B cell (primary cell): ENCODE measurements at regions not wholly inside any gene's neighbourhood (a gene's known extent, or its start where the extent isn't known, plus 50 kb on each side); places are given as distances from the start of the nearest gene placed in this dataset.

ENCODE experiments used
- ATAC-seq: fragments of 200-7000 bp; cut with Tn5 transposase; one replicate; pipeline ENCODE4 v1.10.0; 2021; ENCODE audit warnings: low read depth, mild to moderate bottlenecking, moderate number of reproducible peaks, moderate library complexity
- CTCF ChIA-PET: fragments of 350-600 bp; sonication (Branson Sonifier 250); formaldehyde crosslinking; loops from one replicate; lab custom pipeline; 2021; ENCODE audit warnings: antibody characterized with exemption, inconsistent platforms; lab: Charles Lee
- POLR2A ChIA-PET: fragments of 350-600 bp; sonication (Branson Sonifier 250); formaldehyde crosslinking; loops from one replicate; lab custom pipeline; 2021; ENCODE audit warnings: antibody characterized with exemption; lab: Charles Lee
- DNase-seq: peaks from one replicate; pipeline ENCODE4 v3.0.0; 2013
- H2AFZ ChIP-seq: 2 replicates; pipeline ENCODE4 v1.6.1; 2012; ENCODE audit warnings: mild to moderate bottlenecking, low read depth, low read length; ENCODE audit not compliant: insufficient read depth, poor library complexity, severe bottlenecking
- H3K27ac ChIP-seq, 2 donors: 1 replicate in 1 of 2; 2 replicates in 1 of 2; pipeline ENCODE4 v1.5.1; 2012 to 2013; ENCODE audit warnings: low read length in 2 of 2, mild to moderate bottlenecking in 2 of 2, moderate library complexity in 1 of 2
- H3K27me3 ChIP-seq, 4 experiments: fragments of 200-600 bp in 1 of 4; sonication (generic) in 1 of 4; replicated peaks in 1 of 4; 1 replicate in 2 of 4; 2 replicates in 2 of 4; pipeline versions ENCODE4 v1.6.1 to v1.7.0; 2013 to 2016; ENCODE audit warnings: low read length in 3 of 4, mild to moderate bottlenecking in 2 of 4, mixed read lengths in 1 of 4, moderate library complexity in 1 of 4; ENCODE audit not compliant: insufficient read depth in 4 of 4, control insufficient read depth in 3 of 4; ENCODE audit errors: control extremely low read depth in 1 of 4
- H3K36me3 ChIP-seq, 2 experiments: replicated peaks in 1 of 2; 1 replicate in 1 of 2; 2 replicates in 1 of 2; pipeline versions ENCODE4 v1.6.1 to v1.7.1; 2013; ENCODE audit warnings: low read length in 1 of 2; ENCODE audit not compliant: insufficient read depth in 2 of 2, control insufficient read depth in 1 of 2; ENCODE audit errors: control extremely low read depth in 1 of 2, extremely low read depth in 1 of 2
- H3K4me1 ChIP-seq, 2 donors: fragments of 200-600 bp in 1 of 2; sonication (generic) in 1 of 2; 1 replicate in 1 of 2; 2 replicates in 1 of 2; pipeline versions ENCODE4 v1.5.1 to v1.6.1; 2013 to 2017; ENCODE audit warnings: low read length in 2 of 2; ENCODE audit not compliant: control insufficient read depth in 2 of 2, insufficient read depth in 2 of 2
- H3K4me2 ChIP-seq: replicated peaks from 2 replicates; pipeline ENCODE3; 2012; ENCODE audit warnings: mild to moderate bottlenecking, low read depth, low read length; ENCODE audit not compliant: poor library complexity, severe bottlenecking
- H3K4me3 ChIP-seq, 5 experiments: fragments of 200-600 bp in 1 of 5; sonication (generic) in 1 of 5; 1 replicate in 3 of 5; 2 replicates in 2 of 5; pipeline versions ENCODE4 v1.5.1 to v1.7.0; 2011 to 2016; ENCODE audit warnings: low read length in 4 of 5, mild to moderate bottlenecking in 4 of 5, low read depth in 2 of 5, control low read depth in 1 of 5, moderate library complexity in 1 of 5; ENCODE audit not compliant: insufficient read depth in 1 of 5; ENCODE audit errors: control extremely low read depth in 1 of 5, extremely low read depth in 1 of 5
- H3K79me2 ChIP-seq: fragments of 200-600 bp; sonication (generic); one replicate; pipeline ENCODE4 v1.6.0; 2016; ENCODE audit warnings: low read length; ENCODE audit not compliant: control insufficient read depth, insufficient read depth
- H3K9ac ChIP-seq: fragments of 200-600 bp; sonication (generic); 2 replicates; pipeline ENCODE4 v1.6.1; 2017; ENCODE audit warnings: mild to moderate bottlenecking, low read length, moderate library complexity
- H3K9me3 ChIP-seq, 3 donors: one replicate each; pipeline versions ENCODE4 v1.6.1 to v1.7.1; 2013; ENCODE audit warnings: low read length in 2 of 3; ENCODE audit not compliant: control insufficient read depth in 2 of 3, insufficient read depth in 1 of 3; ENCODE audit errors: control extremely low read depth in 1 of 3
- H4K20me1 ChIP-seq: 2 replicates; pipeline ENCODE4 v1.6.0; 2012; ENCODE audit warnings: mild to moderate bottlenecking, low read length; ENCODE audit not compliant: insufficient read depth, control insufficient read depth, poor library complexity, severe bottlenecking
- H3K27ac Mint-ChIP-seq: one replicate; pipeline ENCODE4 v1.8.0; 2021; ENCODE audit warnings: mixed read lengths
- H3K27me3 Mint-ChIP-seq: one replicate; pipeline ENCODE4 v1.8.0; 2021; ENCODE audit warnings: mixed read lengths
- H3K4me1 Mint-ChIP-seq: one replicate; pipeline ENCODE4 v1.8.0; 2021; ENCODE audit warnings: mixed read lengths
- H3K4me3 Mint-ChIP-seq: one replicate; pipeline ENCODE4 v1.8.0; 2021; ENCODE audit warnings: mixed read lengths
- H3K9me3 Mint-ChIP-seq: one replicate; pipeline ENCODE4 v1.8.0; 2022; ENCODE audit warnings: mixed read lengths; ENCODE audit not compliant: insufficient read depth
- CTCF ChIP-seq: fragments of 200-600 bp; IDR thresholded peaks from one replicate; pipeline ENCODE4 v1.8.0; 2022; ENCODE audit warnings: antibody characterized with exemption, mild to moderate bottlenecking
- EZH2 ChIP-seq: IDR thresholded peaks from 2 replicates; pipeline ENCODE4 v1.6.1; 2012; ENCODE audit warnings: borderline replicate concordance, low read depth, mild to moderate bottlenecking, moderate library complexity, low read length; ENCODE audit not compliant: insufficient read depth, poor library complexity, severe bottlenecking
- WGBS: methylation state at CpG from one replicate; pipeline ENCODE4 v1.1.5; 2013; ENCODE audit warnings: missing lambda C conversion rate; ENCODE audit not compliant: insufficient coverage; 5-methylcytosine and 5-hydroxymethylcytosine counted together
- intact Hi-C: fragments of 100-400 bp; cut with micrococcal nuclease; formaldehyde crosslinking; loops from one replicate; pipeline ENCODE4 v1.10.0; 2022

DNA sequence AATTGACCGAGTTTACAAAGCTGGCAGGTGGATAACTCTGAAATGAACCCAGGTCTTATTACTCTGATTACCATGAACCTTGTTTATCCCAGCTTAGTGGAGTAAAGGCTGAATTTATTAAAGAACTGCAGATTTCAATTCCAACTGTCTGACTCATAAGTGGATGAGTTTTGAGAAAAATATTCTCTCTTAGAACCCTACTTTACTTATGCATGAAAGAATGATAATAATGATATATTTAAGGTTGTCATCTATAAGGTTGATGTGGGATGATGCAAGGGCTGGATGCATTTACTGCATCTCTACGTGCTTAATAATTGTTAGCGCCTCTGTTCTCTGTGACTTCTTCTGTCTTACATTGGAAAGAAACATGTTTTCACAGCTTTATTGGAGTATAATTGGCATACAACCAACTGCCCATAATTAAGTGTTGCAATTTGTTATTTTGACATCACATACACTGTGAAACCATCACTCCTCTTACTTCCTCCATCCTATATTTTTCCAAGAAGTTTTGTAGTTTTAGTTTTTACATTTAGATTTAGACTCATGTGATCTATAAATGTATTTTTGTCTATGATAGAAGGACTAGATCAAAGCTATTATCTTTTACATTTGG lies 771.2 kb upstream of the ARRDC4 start:
- no peaks in the 10 kb centered on the region for H3K27me3 Mint-ChIP-seq
- Histone ChIP-seq H3K4me3 (no peak overlapping the region), H3K9ac (no peak overlapping the region), H3K27me3 (no peaks in the 10 kb centered on the region), H3K4me2 (no peak overlapping the region), H2AFZ (no peak overlapping the region), H3K4me1 (no peaks in the 10 kb centered on the region), H3K36me3 (no peaks in the 10 kb centered on the region), H3K27ac (no peak overlapping the region), H3K79me2 (no peaks in the 10 kb centered on the region), H4K20me1 (no peaks in the 10 kb centered on the region), H3K9me3 (peaks cover 0 to 2% (median 0%) of the 10 kb centered on the region in 3 donors)
- ChIA-PET POLR2A (no interaction called here), CTCF (no interaction called here)
- no peak overlapping the region for H3K27ac Mint-ChIP-seq
- ATAC-seq: no peak
- H3K4me3 Mint-ChIP-seq: no peak overlapping the region
- TF ChIP-seq EZH2: no peak
- TF ChIP-seq CTCF: no peak
- H3K4me1 Mint-ChIP-seq: no peaks in the 10 kb centered on the region
- WGBS: 94% methylated on average over 3 of the region's 3 CpGs
- intact Hi-C loops: no loop called here
- no peaks in the 10 kb centered on the region for H3K9me3 Mint-ChIP-seq
- no peak for DNase-seq

DNA sequence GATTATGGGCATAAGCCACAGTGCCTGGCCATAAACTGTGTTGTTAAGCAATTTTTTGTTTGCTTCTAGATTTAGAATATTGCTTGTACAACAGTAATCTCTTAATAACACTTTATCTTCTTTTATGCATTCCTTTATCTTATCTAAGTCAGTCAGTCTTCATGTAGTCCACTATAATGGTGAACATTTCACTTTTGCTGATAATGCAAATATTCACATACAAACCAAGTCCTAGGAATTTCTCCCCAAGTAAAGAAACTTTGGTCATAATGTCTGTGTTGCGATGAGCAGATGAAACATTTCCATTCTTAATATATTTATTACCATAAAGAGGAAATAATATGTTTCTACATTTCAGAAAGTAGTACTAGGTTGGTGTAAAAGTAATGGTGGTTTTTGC lies 765.8 kb upstream of the ARRDC4 start:
- Histone ChIP-seq H4K20me1 (no peaks in the 10 kb centered on the region), H3K79me2 (no peaks in the 10 kb centered on the region), H3K27me3 (no peaks in the 10 kb centered on the region), H2AFZ (no peak overlapping the region), H3K9ac (no peak overlapping the region), H3K36me3 (no peaks in the 10 kb centered on the region), H3K4me2 (no peak overlapping the region), H3K9me3 (peaks cover 0 to 2% (median 0%) of the 10 kb centered on the region in 3 donors), H3K4me1 (no peaks in the 10 kb centered on the region), H3K4me3 (no peak overlapping the region), H3K27ac (no peak overlapping the region)
- no CpG with 5 or more reads among the region's 1 CpG for WGBS
- DNase-seq (no peak), ATAC-seq (no peak)
- Mint-ChIP-seq H3K27ac (no peak overlapping the region), H3K4me3 (no peak overlapping the region), H3K9me3 (no peaks in the 10 kb centered on the region), H3K4me1 (no peaks in the 10 kb centered on the region), H3K27me3 (no peaks in the 10 kb centered on the region)
- no peak for TF ChIP-seq EZH2
- no peak for TF ChIP-seq CTCF
- ChIA-PET CTCF (no interaction called here), POLR2A (no interaction called here)
- intact Hi-C loops: no loop called here
